Breast epithelium (tissue), 4 donors: ENCODE measurements at regions not wholly inside any gene's neighbourhood (a gene's known extent, or its start where the extent isn't known, plus 50 kb on each side); places are given as distances from the start of the nearest gene placed in this dataset.

Experiments
- DNase-seq, 2 donors: peaks; one replicate each; pipeline ENCODE4 v3.0.0-alpha.2; 2019; ENCODE audit warnings: low spot score in 2 of 2
- H3K27ac ChIP-seq, 2 donors: fragments of 200-600 bp; sonication (generic) in 1 of 2; one replicate each; pipeline ENCODE4 v1.5.1; 2016 to 2019; ENCODE audit warnings: mild to moderate bottlenecking in 1 of 2
- H3K27me3 ChIP-seq, 2 donors: fragments of 200-600 bp; sonication (generic) in 1 of 2; one replicate each; pipeline versions ENCODE4 v1.5.1 to v1.6.0; 2017 to 2019; ENCODE audit warnings: control low read depth in 1 of 2, mild to moderate bottlenecking in 1 of 2
- H3K36me3 ChIP-seq: fragments of 200-600 bp; one replicate; pipeline ENCODE4 v1.5.1; 2019
- H3K4me1 ChIP-seq, 2 donors: fragments of 200-600 bp; sonication (generic); one replicate each; pipeline ENCODE4 v1.5.1; 2016 to 2019; ENCODE audit warnings: control low read depth in 1 of 2
- H3K4me3 ChIP-seq, 3 donors: fragments of 200-600 bp; sonication (generic); 1 replicate in 2 of 3; 2 replicates in 1 of 3; pipeline ENCODE4 v1.5.1; 2016 to 2019; ENCODE audit warnings: mild to moderate bottlenecking in 3 of 3, moderate library complexity in 2 of 3
- H3K9me3 ChIP-seq, 2 donors: fragments of 200-600 bp; sonication (generic) in 1 of 2; one replicate each; pipeline ENCODE4 v1.5.1; 2016 to 2019; ENCODE audit warnings: control low read depth in 1 of 2
- CTCF ChIP-seq, 3 donors: fragments of 450-650 bp; IDR thresholded peaks; one replicate each; pipeline ENCODE4 v1.5.1; 2016 to 2017; ENCODE audit warnings: antibody characterized with exemption in 3 of 3, mild to moderate bottlenecking in 3 of 3, moderate library complexity in 3 of 3
- POLR2A ChIP-seq: fragments of 450-650 bp; IDR thresholded peaks from one replicate; pipeline ENCODE4 v1.6.1; 2016; ENCODE audit warnings: antibody characterized with exemption, mild to moderate bottlenecking, moderate library complexity
- POLR2AphosphoS5 ChIP-seq, 3 donors: sonication (generic); formaldehyde crosslinking; IDR thresholded peaks; one replicate each; pipeline ENCODE4 v1.6.1; 2017; ENCODE audit warnings: antibody characterized with exemption in 3 of 3
- intact Hi-C: fragments of 100-400 bp; cut with DNase I; formaldehyde crosslinking; loops from one replicate; pipeline ENCODE4 v1.15.1; 2023; ENCODE audit warnings: low total_unique reads

- Histone ChIP-seq H3K27me3 (no peaks in the 10 kb centered on the region), H3K9me3 (no peaks in the 10 kb centered on the region), H3K4me1 (no peaks in the 10 kb centered on the region), H3K4me3 (no peak overlapping the region), H3K27ac (no peak overlapping the region), H3K36me3 (no peaks in the 10 kb centered on the region)
- TF ChIP-seq CTCF (IDR thresholded peaks at IDR 0.05) (no peak), POLR2AphosphoS5 (IDR thresholded peaks at IDR 0.05) (no peak), POLR2A (no peak)
- no peak for DNase-seq
- intact Hi-C loops = no loop called here
Observed at GRCh38 chr6:104409913-104410312, 449.8 kb downstream of the HACE1 start.

GRCh38 chr6:104407957-104408356 is 451.8 kb downstream of the HACE1 start:
- Histone ChIP-seq H3K4me3 (no peak overlapping the region), H3K36me3 (no peaks in the 10 kb centered on the region), H3K27me3 (no peaks in the 10 kb centered on the region), H3K27ac (no peak overlapping the region), H3K9me3 (no peaks in the 10 kb centered on the region), H3K4me1 (no peaks in the 10 kb centered on the region)
- intact Hi-C loops = no loop called here
- no peak for DNase-seq
- no peak for TF ChIP-seq POLR2A
- TF ChIP-seq CTCF (IDR thresholded peaks at IDR 0.05) = no peak
- TF ChIP-seq POLR2AphosphoS5 (IDR thresholded peaks at IDR 0.05) = no peak

GRCh38 chr6:104404377-104404776 is 455.3 kb downstream of the HACE1 start:
- H3K36me3 ChIP-seq = no peaks in the 10 kb centered on the region
- intact Hi-C loops = no loop called here
- H3K27me3 ChIP-seq = no peaks in the 10 kb centered on the region

GRCh38 chr6:104402572-104402971 is 457.1 kb downstream of the HACE1 start:
- TF ChIP-seq CTCF (IDR thresholded peaks at IDR 0.05) = no peak
- TF ChIP-seq POLR2AphosphoS5 (IDR thresholded peaks at IDR 0.05) = no peak
- no peak for TF ChIP-seq POLR2A
- H3K4me3 ChIP-seq = no peak overlapping the region
- intact Hi-C loops = no loop called here
- no peaks in the 10 kb centered on the region for H3K9me3 ChIP-seq
- H3K27me3 ChIP-seq = no peaks in the 10 kb centered on the region
- no peak for DNase-seq
- no peaks in the 10 kb centered on the region for H3K36me3 ChIP-seq
- no peak overlapping the region for H3K27ac ChIP-seq
- no peaks in the 10 kb centered on the region for H3K4me1 ChIP-seq

More at GRCh38 chr6:104404377-104404776, 455.3 kb downstream of the HACE1 start:
- Histone ChIP-seq H3K4me1 (no peaks in the 10 kb centered on the region), H3K27ac (no peak overlapping the region), H3K9me3 (no peaks in the 10 kb centered on the region), H3K4me3 (no peak overlapping the region)
- no peak for DNase-seq
- no peak for TF ChIP-seq POLR2AphosphoS5 (IDR thresholded peaks at IDR 0.05)
- TF ChIP-seq POLR2A = no peak
- TF ChIP-seq CTCF (IDR thresholded peaks at IDR 0.05) = no peak

GRCh38 chr6:104401926-104402325 is 457.8 kb downstream of the HACE1 start:
- Histone ChIP-seq H3K4me3 (no peak overlapping the region), H3K4me1 (no peaks in the 10 kb centered on the region), H3K9me3 (no peaks in the 10 kb centered on the region), H3K27me3 (no peaks in the 10 kb centered on the region), H3K27ac (no peak overlapping the region), H3K36me3 (no peaks in the 10 kb centered on the region)
- TF ChIP-seq CTCF (IDR thresholded peaks at IDR 0.05) (no peak), POLR2AphosphoS5 (IDR thresholded peaks at IDR 0.05) (no peak), POLR2A (no peak)
- intact Hi-C loops = no loop called here
- no peak for DNase-seq
